T-helper 2 cell treated with Interferon-gamma antibody and Interleukin-4, amounts not matched to agents 100 ng/mL and 5 ng/mL, for 36 hours (primary cell): ENCODE measurements at regions not wholly inside any gene's neighbourhood (a gene's known extent, or its start where the extent isn't known, plus 50 kb on each side); places are given as distances from the start of the nearest gene placed in this dataset.

Experiments used
- intact Hi-C: fragments of 100-400 bp; cut with micrococcal nuclease; formaldehyde crosslinking; loops from one replicate; pipeline ENCODE4 v1.15.1; 2023

DNA sequence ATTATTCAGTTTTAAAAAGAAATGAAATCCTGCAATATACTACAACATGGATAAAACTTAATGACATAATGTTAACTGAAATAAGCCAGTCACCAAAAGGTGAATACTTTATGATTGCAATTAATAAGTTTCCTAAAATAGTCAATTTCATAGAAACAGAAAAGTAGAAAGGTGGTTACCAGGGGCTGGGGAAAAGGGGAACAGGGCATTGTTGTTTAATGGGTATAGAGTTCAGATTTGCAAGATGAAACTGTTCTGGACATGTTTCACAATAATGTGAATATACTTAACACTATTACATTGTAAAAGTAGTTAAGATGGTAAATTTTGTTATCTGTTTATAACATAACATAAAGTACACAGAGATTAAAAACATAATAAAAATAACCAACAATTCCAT, 550.9 kb downstream of the CCER1 start:
- intact Hi-C loops = no loop called here

DNA sequence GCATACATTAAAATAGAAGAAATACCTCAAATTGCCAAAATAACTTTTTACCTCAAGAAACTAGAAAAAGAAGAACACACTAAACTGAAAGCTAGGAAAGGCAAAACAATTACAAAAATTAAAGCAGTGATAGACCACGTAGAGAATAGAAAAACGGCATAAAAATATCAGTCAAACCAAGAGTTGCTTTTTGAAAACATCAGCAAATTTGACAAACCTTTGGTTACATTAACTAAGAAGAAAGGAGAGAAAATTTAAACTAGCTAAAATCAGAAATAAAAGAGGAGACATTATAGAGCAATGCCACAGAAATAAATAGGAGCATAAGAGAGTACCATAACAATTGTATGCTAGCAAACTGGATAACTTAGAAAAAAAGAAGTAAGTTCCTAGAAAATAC, 553.8 kb downstream of the CCER1 start:
- intact Hi-C loops = no loop called here

DNA sequence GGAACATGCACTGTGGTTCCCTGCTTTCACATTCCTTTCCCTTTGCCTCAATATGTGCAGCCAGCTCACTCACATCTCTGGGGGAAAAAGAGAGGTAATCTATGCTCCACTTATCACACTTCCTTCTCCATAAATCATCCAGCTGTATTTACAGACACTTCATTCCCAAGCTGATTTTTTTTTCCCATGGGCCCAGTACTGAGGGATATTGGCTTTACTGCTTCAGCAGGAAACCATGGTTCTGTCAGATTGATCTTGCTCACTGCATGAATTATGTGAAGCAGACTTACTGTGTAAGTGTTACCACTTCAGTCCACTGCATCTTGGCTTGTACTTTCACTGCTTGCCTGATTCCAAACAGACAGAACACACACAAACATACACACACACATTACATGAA, 555.6 kb downstream of the CCER1 start:
- intact Hi-C loops = no loop called here

DNA sequence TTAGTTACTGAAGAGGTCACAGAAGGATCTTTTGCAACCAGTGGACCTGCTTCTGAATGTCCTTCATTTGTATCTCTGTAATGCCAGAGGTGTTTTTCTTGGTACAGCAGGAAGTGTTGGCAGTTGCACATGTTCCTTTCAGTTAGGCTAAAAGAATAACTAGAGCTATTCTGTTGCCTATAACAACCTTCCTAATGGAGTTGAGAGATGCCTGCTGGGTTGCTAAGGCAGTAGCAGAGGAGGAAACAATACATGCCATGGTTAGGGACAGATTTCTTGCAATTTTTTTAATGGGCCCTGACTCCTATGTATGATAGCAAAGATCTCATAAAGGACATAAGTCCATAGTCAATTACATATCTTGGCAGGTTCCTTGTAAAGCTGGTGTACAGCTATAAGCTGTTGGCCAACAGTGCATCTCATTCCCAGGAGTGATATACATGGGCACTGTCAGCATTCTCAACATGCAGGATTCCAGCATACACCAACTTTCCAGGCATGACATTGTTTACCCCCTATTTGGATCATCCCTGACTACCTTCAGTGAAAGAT, 556.6 kb downstream of the CCER1 start:
- intact Hi-C loops = no loop called here

DNA sequence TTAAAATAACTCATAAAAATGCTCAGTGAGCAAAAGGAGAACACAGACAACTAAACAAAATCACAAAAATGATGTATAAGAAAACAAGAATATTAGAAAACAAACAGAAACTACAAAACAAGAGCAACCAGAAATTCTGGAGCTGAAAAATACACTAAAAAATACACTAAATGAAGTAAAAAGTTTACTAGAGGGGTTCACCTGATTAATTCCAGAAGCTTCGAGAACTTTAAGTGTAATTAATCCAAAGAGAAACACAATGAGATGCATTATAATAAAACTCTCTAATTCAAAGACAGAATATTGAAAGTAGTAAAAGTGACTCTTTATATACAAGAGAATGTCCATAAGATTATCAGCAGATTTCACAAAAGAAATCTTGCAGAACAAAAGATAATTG, 558.4 kb downstream of the CCER1 start:
- intact Hi-C loops = no loop called here

DNA sequence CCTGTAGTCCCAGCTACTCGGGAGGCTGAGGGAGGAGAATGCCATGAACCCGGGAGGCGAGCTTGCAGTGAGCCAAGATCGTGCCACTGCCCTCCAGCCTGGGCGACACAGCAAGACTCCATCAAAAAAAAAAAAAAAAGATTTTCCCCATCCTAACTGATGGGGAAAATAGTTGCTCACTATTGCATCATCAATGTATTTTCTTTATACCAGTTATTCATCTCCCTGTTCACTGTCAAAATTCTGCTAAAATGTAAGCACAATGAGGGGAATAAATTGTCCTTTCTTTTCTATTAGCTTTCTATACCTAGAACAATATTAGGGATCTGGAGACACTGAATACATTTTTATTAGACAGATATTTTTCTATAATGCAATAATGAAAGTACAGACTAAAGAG, 561.3 kb downstream of the CCER1 start:
- intact Hi-C loops = no loop called here

DNA sequence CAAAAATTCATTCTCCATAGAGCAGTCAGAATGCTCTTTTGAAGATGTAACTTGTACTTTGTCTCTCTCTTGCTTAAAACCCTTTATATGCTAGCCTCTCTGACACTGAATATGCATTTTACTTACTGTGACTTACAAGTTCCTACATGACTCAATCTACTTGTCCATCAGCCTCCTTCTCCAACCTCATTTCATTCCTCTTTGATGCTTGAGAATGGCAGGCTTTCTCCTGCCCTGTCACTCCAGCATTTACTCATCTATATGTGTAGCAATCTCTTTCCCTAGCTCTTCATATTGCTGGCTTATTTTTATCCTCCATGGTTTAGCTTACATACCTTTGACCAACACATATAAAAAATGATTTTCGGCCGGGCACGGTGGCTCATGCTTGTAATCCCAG, 561.9 kb downstream of the CCER1 start:
- intact Hi-C loops = no loop called here

DNA sequence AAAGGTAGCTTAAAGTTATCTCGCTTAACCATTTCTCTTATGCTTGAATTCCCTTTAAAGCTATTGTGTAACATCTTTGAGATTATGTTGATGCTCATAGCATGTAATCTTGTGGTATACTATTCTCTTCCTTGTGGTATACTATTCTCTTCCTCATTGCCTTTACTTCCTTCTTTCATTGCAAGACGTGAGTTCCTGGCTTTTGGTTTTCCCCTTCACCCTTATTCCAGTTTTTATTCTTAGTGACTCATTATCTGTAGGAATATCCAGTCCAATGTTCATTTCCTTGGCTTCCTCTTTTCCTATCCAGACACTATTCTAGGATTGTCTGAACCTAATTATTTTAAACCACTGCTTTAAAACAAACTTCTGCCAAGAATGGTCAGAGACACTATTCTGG, 564.0 kb downstream of the CCER1 start:
- intact Hi-C loops = no loop called here

DNA sequence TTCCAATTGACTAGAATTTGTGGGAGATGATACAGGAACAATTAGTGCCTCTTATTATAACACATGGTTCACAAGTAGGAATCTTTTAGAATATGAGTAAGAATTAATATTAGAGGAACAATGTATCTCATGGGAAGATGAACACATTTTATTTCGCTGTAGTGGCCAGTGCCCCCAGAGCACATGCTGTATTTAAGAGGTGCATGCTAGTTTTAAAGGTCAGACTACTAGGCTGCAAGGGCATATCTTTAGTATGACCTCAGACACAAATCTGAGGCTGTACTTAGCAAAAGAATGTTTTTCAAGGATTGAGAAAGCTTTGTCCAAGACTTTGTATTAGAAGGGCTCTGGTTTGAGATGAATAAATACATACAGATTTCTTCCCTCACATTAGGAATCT, 586.9 kb downstream of the CCER1 start:
- intact Hi-C loops = no loop called here

DNA sequence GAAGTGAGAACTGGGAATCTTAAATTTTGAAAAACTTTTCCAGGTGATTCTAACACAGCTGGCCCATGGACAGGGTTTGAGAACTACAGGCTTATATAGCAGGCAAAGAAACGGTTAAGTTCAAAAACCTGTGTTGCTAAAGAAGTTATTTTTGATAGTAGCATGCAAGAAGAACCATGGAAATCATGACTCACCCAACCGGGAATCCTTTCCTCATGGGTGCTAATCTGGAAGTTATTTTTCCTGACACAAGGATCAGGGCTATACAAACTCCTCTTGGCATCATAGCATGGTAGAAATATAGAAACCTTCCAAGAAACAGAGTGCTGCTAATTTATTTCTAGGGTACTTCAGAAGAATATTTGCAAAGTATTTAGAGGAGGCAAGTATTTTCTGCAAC, 588.7 kb downstream of the CCER1 start:
- intact Hi-C loops = no loop called here

DNA sequence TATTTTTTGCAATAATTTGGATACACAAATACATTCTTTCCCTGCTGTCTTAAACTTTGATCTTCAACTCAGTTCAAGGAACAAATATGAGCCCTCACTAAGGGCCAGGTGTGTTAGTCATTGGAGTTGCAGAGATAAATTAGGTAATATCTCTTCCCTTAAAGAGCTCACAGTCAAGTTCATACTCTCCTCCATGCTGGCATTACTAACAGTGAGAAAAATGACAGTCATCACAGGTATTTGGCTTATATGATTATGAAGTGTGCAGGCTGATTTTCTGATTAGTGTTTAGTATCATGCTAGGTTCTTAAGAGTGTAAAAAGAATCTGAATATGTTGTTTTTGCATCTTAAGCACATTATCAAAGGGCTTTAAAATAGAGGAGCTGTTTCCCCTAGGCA, 594.7 kb downstream of the CCER1 start:
- intact Hi-C loops = no loop called here

DNA sequence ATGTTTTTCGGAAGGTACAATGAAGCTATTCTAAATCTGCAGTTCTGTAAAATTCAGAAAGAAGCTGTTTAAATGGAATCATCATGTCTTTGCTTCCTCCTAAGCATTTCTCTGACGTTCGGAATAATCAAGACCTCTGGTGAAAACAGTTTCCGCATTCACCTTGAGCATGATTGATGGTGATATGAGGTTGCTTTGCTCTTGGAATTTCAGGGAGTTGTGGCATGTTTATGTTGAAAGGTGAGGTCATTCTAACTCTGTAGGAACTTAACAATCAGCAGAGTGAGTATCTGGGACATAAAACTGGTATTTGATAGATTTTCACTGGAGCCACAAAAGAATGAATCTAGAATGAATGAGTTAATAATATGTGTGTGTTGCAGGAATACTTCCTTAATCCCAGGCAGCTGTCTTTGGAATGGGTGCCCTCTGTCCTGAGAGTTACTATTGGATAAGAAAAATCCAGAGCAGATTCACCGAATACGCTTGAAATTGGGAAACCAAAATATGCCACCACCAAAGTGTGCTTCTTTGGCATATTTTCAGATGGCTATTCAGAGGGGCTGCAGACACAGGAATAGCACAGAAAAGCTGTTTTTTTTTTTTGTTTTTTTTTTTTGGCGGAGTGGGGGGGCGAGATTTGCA, 599.1 kb downstream of the CCER1 start:
- intact Hi-C loops = no loop called here

DNA sequence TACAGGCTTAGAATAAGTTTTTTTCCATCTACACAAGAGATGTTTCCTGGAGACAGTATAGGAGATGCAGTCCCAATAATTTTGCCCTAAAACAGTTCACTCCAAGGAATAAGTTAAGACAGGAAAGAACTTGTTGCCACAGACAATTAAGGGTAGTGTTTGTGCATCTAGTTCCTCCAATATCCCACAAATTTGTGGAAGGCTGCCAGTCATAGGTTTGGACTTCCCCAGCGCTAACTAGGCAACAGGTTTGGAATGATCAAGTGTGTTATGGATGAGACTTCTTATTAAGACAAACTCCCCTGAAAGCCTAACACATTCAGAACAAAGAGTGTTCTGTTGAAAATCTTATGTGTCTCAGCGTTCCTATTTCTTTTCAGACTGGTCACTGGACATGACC, 611.0 kb downstream of the CCER1 start:
- intact Hi-C loops = no loop called here

DNA sequence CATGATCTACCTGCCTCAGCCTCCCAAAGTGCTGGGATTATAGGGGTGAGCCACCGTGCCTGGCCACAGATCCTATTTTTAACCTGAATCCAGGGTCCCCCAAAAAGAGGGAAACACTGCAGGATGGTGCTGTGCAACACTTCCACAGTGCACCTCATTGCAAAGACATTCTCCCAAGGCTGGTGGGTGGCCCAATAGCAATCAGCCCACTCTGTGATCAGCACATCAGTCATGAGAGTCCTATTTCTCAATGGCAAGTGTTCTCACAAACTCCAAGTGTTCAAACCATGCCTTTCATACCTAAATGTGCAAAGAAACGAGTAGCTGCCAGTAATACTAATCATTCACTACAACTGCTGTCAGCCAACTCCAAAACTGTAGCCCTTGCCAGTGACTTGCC, 612.9 kb downstream of the CCER1 start:
- intact Hi-C loops = no loop called here

DNA sequence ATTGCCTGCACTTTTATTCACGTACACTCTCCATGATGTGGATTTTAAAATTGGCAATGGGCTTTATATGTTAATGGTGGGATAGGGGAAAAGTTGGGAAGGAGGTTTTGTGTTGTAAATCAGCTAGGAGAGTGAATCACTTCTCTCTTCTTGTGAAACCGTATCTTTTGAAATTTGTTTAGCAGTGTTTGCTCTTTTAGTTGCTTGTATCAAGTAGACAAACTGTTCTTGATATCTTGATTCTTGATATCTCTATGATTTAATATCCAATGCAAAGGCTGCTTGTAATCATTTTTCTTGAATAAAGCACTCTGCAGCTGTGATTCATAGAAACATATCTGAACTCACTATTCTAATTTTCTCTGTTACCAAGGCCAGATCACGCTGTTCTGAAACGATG, 615.1 kb downstream of the CCER1 start:
- intact Hi-C loops = no loop called here

DNA sequence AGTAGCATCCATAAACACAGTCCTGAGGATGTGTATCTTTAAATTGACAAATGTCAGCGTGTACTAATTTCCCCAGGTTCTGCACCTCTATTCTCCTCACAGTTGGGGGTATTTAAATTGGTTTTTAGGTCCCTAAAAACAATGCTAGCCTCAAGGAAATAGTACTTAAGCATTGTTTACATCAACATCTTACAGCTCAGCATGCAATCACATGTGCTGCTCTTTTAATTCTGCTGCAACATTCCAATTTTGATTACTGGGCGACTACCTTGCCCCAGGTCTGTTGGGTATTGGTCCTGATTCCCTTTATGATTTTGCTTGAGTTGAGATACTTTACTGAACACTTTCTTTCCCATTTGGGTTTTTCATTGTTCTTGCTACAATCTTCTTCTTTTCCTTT, 616.6 kb downstream of the CCER1 start:
- intact Hi-C loops = no loop called here

DNA sequence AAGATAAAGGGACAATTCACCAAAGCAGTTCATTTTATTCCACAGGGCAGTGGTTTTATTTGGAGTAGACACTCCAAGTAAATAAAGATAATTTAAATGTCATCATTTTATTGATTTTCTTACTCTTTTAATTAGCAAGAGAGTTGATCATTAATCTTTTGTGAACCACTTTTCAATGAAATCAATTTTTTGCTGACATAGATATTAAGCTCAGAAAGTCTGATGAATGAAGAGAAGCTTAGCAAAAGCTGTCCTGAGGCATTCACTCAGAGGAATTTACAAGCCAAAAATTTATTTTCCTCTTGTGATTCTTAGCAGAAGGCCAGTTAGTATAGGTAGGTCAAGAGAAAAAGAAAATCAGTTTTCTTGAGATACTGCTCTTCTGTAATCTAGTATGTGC, 618.0 kb downstream of the CCER1 start:
- intact Hi-C loops = no loop called here

DNA sequence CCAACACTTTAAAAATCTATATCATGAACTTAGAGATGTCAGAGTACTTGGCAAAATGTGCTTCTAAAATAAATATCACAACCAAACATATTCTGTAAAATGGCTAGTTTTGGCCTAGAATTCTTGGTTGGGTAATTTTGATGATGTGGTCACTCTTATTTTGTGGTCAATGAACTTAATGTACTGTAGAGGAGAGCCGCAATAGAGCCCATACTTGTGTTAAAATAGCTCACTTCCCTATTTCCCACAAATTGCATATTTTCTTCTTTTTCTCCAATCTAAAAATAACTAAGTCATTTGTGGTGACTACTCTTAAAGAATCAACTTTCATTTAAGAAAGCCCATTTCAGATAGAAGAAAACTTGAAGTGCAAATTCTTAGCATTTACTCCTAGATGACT, 619.4 kb downstream of the CCER1 start:
- intact Hi-C loops = no loop called here

DNA sequence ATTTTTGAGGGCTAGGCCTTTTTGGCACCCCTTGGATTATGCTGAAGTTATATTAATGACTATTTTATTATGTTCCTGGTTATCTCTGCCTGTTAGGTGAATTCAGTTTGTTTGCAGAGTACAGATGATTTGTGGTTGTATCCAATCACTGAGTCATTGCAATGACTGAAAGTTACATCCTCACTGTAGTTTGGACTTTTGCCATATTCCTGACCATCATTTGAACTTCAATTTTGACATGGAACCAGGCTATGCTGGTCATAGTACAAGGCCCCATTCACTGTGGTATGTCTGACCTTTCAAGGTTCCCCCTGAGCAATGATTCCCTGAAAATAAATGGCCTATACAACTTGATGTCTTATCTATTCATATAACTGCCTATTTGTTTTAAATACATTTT, 621.0 kb downstream of the CCER1 start:
- intact Hi-C loops = no loop called here

DNA sequence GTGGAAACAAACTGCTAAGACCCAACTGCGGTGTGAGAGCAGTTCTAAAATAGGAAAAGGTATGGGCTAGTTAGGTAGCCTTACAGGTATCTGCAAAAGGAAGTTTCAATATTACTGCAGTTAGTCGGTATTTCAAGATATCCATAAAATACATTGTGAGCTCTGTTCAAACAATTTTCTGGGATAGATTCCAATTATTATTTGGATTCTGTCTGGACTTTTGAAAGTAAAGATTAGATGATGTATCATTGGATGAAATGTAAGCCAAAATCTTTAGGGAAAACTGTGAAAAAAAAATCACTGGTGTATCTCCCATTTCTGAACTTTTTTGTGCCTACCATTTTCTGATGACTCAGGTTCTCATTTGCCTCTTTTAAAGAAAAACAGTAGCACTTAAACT, 621.6 kb downstream of the CCER1 start:
- intact Hi-C loops = no loop called here

DNA sequence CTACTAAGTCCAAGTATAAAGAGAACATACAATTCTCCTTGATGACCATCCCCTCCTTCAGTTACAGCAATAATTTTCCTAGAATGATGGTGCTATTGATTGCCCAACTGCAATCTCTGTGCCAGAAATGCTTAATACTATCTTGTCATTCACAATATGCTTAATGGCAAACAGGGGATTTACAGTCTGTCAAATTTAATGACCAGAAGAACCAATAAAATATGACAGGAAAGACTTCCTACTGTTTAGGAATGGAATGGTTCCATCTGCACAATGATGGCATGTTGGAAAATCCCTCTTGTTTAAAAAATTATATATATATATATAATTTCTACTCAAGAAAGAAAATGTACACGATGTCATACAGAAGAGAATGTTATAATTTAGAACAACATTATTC, 623.2 kb downstream of the CCER1 start:
- intact Hi-C loops = no loop called here

DNA sequence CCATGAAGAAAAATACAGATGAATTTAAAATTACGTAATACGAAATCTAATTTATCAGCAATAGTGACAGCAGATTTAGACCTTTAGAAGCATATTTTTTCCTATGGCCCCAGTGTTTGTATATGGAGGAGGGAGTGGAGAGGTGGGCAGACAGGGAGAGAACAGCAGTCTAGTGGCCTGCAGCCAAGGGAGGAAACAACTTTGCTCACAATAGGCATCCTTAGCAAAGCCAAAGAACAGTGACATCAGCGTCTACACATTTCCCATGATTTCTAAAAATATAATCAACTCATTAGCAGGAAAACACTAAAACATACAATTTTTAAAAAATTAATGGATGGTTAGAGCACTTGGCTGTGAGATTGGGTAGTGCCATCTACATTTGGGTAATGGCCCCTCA, 622.6 kb upstream of the ATP2B1 start:
- intact Hi-C loops = no loop called here

DNA sequence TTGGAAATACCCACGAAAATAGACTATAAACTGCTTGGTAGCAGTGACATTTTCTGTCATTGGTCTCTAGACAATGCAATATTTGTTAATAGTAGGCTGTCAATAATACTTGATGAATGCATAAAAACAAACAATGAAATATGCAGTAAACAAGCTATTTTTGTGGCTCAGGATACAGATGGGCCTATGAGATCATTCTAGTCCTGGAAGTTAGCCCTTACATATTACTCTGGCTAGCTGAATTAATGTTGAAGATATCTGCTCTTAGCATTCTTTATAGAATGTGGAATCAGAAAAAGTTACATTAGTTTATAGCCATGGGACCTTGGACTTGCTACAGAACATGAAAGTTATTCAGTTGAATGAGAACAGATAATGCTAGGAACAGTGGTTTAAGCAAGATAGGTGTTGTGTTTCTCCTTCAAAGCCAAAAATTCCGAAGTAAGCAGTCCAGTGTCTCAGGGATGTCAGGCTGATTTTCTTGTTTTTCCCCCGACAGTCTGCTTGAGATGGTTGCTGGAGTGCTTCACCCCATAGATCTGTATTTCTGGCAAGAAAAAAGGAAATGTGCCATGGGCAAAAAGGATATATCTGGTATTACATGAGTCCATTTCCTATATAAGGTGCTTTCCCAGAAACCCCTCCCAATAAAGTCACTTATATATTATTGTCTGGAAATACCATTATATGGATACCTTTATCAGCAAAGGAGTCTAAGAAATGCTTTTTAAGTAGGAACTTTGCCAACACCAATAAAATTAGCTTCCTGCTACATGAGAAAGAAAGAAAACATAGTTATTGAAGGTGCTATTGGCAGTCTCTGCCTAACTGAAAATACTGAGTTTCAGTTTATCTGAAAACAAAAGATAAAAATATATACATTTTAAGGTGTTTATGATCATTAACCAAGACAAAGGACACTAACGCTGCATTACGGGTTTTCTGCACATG, 619.4 kb upstream of the ATP2B1 start:
- intact Hi-C loops = no loop called here
